GM21515 (cell line): ENCODE measurements at regions not wholly inside any gene's neighbourhood (a gene's known extent, or its start where the extent isn't known, plus 50 kb on each side); places are given as distances from the start of the nearest gene placed in this dataset.

Source experiments
- ATAC-seq: cut with Tn5 transposase; IDR thresholded peaks from one replicate; pipeline ENCODE4 v1.9.1; 2021; ENCODE audit not compliant: unreplicated experiment

DNA sequence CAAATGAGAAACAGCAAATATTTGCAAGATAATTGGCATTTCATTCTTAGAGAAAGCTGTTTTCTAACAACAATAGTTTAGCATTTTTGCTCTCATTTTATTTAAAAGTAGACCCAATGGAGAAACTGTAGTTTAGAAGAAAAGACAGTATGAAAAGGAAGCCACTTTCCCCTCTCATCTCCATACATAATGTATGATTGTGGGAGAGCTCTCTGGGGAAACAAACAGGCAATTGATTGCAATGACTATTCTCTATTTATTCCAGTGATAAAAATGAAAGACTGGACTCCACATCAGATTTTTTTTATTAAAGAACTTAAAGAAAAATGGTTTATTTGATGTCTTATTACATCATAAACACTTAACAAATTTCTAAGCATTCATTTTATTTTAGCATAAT is 116.8 kb upstream of the SASH1 start:
- no peak for ATAC-seq

DNA sequence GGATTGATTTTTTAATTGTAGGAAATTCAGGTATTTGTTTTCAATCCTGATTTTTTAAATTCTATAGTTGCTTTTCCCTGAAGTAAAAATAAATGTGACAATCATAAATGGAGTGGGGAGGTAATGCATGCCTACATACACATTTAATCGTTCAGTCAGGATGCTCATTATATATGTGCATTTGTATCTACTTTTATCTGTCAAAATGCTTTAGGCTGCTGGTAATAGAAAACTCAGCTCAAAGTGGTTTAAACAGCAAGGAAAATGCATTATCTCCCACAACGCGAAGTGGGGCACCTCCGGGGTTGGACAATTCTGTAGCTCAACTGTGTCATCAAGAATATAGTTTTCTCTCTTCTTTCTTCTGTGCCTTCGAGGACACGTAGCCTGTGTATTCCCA is 116.4 kb upstream of the SASH1 start:
- no peak for ATAC-seq

DNA sequence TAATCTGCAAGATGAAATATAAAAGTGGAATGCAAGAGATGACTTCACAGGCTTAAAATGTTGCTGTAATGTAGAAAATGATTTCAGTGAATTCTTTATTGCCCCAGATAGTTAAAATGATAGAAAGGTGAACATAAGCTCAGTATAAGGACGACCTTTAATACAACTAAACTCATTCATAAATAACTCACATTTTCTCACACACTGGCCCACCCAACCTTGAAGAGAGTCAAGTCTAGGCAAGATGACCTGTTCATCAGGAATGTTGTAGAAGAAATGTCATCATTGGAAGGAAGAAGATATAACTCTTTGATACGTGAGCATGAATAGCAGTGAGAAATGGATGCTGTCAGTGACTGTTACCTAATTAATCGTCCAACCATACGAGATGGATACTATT is 111.1 kb upstream of the SASH1 start:
- no peak for ATAC-seq

GRCh38 chr6:148235446-148235845 is 107.2 kb upstream of the SASH1 start:
- no peak for ATAC-seq

DNA sequence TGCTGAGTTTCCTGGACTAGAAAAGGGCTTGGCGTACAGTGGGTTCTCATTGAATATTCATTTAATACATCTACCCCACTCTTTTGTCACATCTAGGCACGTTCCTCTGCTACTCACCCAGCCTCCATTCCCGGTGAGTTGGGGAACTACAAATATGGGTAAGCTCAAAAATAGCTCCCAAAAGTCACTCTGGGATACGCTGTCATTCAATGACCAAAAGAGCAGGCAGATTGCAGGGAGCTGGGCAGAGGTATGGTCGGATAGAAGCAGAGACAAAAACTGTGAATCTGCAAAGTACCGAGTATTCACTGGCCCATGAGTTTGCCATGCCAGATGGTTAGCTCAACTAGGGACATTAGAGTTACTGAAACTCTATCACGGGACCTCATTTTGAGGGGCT is 103.9 kb upstream of the SASH1 start:
- no peak for ATAC-seq

GRCh38 chr6:148239215-148239614 is 103.4 kb upstream of the SASH1 start:
- ATAC-seq = no peak

DNA sequence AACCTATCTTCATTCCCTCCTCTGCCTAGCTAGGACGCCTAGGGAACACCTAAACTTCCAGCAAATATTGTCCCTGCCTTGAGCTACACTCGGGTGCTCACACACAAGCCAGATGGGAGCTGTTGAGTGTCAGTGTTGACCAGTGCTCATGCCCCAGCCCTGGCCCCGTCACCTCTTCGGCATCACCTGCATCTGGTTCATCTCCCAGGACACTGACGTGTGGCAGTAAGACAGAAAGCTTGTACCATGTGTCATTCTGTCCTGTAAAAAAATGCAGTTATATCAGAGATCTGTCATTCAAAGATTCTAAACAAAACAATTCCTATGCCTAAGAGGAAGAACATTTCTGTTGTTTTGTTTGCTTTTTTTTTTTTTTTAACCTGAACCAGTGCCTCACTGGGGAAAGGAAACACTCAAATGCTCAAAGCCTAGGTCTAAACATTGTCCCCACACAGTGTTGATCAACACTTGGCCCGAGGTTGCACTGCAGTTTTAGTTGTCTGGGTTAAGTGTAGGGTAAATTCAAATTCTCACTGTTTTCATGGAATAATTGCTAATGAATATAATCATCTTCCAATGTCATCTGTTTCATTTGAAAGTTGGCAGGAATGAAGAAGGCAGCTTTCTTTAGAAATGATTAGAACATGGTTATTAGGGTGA is 102.7 kb upstream of the SASH1 start:
- no peak for ATAC-seq

DNA sequence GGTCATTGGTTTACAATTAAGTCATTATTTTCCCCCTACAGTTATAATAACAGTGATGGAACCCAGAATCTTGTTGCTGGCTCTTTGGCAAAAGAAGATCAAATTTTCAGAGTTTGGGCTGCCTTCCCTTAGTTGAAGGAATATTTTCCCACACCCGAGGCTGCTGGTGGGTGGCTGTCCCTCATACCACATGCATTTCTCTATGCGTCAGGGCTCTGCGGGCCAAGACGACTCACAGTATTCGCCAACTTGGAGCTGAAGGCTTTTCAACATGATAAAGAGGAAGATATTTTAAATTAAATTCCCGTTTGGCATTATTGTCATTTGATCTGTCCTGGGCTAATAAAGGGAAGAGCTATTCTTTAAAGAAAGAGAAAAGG is 102.2 kb upstream of the SASH1 start:
- no peak for ATAC-seq

GRCh38 chr6:148240861-148241477 is 101.7 kb upstream of the SASH1 start:
- ATAC-seq = no peak

GRCh38 chr6:148242180-148242579 is 100.5 kb upstream of the SASH1 start:
- ATAC-seq = no peak

DNA sequence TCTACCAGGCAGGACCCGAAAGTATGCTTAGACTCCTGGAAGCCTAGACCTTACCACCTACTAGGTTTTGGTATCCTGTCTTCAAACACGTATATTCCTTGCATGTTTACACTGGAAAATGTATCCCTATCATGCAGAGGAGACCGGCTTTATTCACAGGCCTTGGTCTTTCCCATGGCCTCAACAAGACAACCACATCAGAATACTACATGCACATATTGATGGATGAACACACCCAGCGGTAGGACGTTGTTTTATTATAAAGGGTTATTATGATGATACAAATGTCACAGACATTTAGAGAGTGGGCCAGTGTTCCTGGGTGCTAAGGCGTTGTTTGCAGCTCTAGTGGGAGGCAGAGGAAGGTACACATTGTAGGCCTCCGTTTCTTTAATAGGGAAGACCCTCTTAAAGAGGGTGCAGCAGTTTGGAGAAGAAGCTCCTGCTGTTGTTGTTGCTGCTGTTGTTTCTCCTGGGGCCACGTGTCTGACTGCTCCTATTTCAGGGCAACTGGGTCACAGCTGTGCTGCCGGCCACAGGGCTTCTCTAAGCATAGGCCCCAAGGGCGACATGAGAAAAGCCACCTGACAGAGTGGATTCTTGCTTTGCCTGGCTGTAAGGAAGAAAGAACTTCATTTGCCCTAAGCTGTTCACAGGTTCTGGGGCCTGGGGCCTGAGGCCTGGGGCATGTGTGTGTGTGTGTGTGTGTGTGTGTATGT is 98.3 kb upstream of the SASH1 start:
- no peak for ATAC-seq

GRCh38 chr6:148247386-148248063 is 95.1 kb upstream of the SASH1 start:
- ATAC-seq = no peak

DNA sequence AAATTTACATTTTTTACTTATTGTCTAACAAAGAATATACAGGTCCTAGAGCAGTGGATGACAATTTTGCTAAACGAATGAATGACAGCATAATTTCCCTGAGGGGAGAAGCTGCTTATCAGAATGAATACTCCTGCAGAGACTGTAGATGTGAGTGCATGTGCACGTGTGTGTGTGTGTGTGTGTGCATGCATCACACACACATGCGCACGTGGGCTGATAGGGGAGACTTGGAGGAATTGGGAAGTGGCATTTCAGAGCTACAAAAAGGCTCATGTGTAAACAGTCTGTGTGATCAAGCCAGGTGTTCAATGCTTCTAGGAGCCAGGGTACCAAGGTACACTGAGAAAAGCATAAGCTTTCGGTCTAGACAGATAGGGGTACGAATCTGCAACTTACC is 93.5 kb upstream of the SASH1 start:
- no peak for ATAC-seq

DNA sequence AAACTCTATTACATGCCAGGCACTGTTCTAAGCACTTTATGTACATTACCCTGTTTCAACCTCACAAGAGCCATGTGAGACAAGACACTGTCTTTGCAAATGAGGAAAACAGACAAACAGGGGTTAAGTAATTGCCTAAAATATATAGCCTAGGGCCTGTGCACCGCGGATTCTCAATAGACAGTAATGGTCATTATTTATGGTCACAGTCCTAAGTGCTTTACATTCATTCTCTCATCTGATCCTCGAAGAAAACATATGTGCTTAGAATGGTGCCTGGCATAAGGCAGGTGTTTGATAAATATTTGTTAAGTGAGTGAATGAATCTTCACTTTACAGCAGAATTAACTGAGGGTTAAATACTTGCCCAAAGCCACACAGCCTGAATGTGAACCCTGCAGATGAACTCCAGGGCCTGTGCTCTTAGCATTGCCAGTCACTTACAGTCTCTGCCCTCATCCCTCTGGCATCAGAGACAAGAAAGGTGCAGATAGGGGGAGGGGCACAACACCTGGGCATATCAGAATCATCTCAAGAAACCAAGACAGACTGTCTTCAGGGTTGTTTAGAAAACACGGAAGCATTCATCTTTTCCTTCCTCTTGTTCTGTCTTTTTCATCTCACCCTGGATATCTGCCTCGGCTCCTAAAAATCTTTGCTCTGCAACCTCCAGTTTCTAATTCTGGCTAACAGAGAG is 92.8 kb upstream of the SASH1 start:
- ATAC-seq = no peak

- ATAC-seq = peak; percentile 54
Observed at GRCh38 chr6:148250975-148251685, 91.5 kb upstream of the SASH1 start.

- no peak for ATAC-seq
Observed at GRCh38 chr6:148251891-148252290, 90.7 kb upstream of the SASH1 start.

GRCh38 chr6:148257810-148258209 is 84.8 kb upstream of the SASH1 start:
- no peak for ATAC-seq

- ATAC-seq = no peak
Observed at GRCh38 chr6:148258868-148259267, 83.8 kb upstream of the SASH1 start.

DNA sequence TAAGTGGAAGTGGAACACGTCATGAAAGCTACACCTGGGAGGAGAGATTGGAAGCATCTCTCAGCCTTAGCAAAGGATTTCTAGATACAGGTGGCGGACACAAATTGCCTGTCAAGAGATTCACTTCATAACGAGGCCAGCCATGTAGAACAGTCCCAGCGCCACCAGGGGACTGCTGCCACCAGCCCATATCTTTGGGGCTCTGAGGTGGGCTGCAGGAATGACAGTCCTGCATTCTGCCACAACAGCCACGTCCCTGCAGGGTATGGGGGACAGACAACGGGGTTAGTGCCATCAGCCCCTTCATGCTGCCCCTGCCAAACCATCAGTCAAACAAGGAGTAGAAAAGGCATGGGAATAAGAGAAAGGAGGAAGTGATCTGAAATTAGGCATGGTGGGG is 81.2 kb upstream of the SASH1 start:
- no peak for ATAC-seq

- ATAC-seq = no peak
Observed at GRCh38 chr6:148263010-148263409, 79.6 kb upstream of the SASH1 start.

DNA sequence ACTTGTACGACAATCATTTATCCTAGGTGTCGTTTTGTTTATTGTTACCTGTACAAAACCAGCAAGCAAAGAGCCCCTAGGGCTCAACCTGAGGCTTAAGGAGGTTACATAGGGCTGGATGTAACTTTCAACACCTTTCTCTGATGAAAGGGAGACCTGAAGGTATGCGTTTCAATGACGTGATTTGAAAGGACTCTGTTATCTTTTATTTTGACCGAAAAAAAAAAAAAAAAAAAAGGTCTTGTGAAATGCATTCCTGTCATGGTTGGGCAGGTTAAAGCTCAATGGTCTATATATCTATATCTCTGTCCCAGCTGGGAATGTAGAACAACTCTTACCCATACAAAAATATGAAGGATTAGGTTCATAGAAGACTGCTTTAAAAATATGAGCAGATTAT is 78.7 kb upstream of the SASH1 start:
- ATAC-seq = no peak
